ENCODE measurements at regions not wholly inside any gene's neighbourhood (a gene's known extent, or its start where the extent isn't known, plus 50 kb on each side); places are given as distances from the start of the nearest gene placed in this dataset.

DNA sequence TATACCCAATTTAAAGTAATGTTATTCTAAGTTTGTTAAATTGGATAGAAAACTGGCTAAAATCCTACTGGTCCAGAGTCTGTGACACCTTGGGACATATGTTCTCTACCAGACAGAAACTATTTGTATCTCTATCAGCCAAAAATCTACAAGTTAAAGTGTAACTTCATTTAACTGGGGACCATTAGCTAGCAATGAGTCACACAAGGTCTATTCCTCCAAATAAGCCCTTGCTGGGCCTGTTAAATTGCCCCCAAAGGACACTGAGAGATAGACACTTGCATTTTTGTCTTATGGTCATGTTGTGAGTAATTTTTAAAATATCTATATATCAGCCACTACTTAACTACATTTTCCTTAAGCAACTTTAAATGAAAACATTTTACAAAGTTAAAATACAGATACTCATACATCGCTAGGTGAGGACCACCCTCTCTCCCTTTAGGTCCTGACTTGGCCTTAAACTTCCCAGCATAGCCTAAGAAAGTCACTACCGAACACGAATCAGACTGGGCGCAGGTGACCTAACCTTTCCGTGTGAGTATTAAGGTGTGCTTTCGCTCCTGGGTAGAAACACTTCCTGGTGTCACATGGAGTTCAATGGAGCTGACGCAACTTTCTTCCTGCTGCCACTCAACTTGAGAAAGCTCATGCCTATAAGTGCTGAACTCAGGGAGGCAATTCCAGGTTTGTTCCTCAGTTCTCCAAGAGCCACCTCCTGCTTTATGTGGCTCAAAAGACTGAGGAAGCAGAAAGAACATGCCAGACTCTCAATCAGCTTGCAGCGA lies 249.1 kb downstream of the DIRAS2 start:
- no TSS peak for BruUV-seq (replicated peaks)
- ATAC-seq (no peak), DNase-seq (ENCODE audit: low read depth, low spot score) (no peak)
- ChIA-PET RAD21 (ENCODE audit: low non-redundant PET in 1 of 2, low total read pairs in 2 of 2, uncharacterized antibody in 2 of 2, unreplicated experiment in 2 of 2) (no interaction called here), CTCF (no interaction called here), POLR2A (no interaction called here)
- H3K4me1 ChIP-seq (ENCODE audit: control insufficient read depth in 1 of 2, insufficient read depth in 2 of 2, low read length in 2 of 2) = no peaks in the 10 kb centered on the region
- 0 out of 2 replicates have a peak, but pooled peaks cover 3% of the 10 kb centered on the region for H3K27me3 ChIP-seq (ENCODE audit: insufficient read depth, low read length)
- no peak overlapping the region for H3K27ac ChIP-seq (ENCODE audit: low read depth, low read length)
- no peaks in the 10 kb centered on the region for H3K79me2 ChIP-seq (ENCODE audit: insufficient read depth, low read length)
- H3K9ac ChIP-seq (ENCODE audit: low read length) = no peak overlapping the region
- TF ChIP-seq, protein P1, sequence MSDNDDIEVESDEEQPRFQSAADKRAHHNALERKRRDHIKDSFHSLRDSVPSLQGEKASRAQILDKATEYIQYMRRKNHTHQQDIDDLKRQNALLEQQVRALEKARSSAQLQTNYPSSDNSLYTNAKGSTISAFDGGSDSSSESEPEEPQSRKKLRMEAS (IDR thresholded peaks at IDR 0.05) = no peak
- TF ChIP-seq POLR2A (IDR thresholded peaks at IDR 0.05; ENCODE audit: borderline replicate concordance, extremely low read depth, insufficient read depth, insufficient read length) (no peak), CBX3 (IDR thresholded peaks at IDR 0.05; ENCODE audit: low read depth) (no peak), CEBPB (IDR thresholded peaks at IDR 0.05; ENCODE audit: low read depth) (no peak), SRF (IDR thresholded peaks at IDR 0.05; ENCODE audit: low read depth) (no peak), EZH2phosphoT487 (IDR thresholded peaks at IDR 0.05; ENCODE audit: borderline replicate concordance) (no peak), JUND (IDR thresholded peaks at IDR 0.05) (no peak), FOSL1 (IDR thresholded peaks at IDR 0.05; ENCODE audit: low read depth) (no peak), POLR2AphosphoS5 (IDR thresholded peaks at IDR 0.05; ENCODE audit: low read depth, low read length) (no peak), EZH2 (IDR thresholded peaks at IDR 0.05) (no peak), YY1 (IDR thresholded peaks at IDR 0.05; ENCODE audit: extremely low read depth, insufficient replicate concordance, low read depth, low read length) (no peak), ELF1 (IDR thresholded peaks at IDR 0.05; ENCODE audit: borderline replicate concordance, low read depth) (no peak), SIN3A (IDR thresholded peaks at IDR 0.05; ENCODE audit: low read depth) (no peak)
- H3K36me3 ChIP-seq (ENCODE audit: control insufficient read depth in 1 of 2, insufficient read depth in 2 of 2, low read length in 2 of 2) = no peaks in the 10 kb centered on the region
- H4K20me1 ChIP-seq (ENCODE audit: insufficient read depth) = no peaks in the 10 kb centered on the region
- H3K4me2 ChIP-seq (ENCODE audit: low read length) = no peak overlapping the region
- no peaks in the 10 kb centered on the region for H3K9me2 ChIP-seq (ENCODE audit: insufficient read depth)
- intact Hi-C loops (cut with micrococcal nuclease) = no loop called here
- H2AFZ ChIP-seq (ENCODE audit: low read depth, low read length, poor library complexity, severe bottlenecking) = no peak overlapping the region
- H3K4me3 ChIP-seq (replicated peaks in 1 of 2; ENCODE audit: low read depth in 1 of 2, low read length in 2 of 2) = no peak overlapping the region
- no peaks in the 10 kb centered on the region for H3K9me3 ChIP-seq (ENCODE audit: control insufficient read depth in 1 of 2, insufficient read depth in 1 of 2, low read depth in 1 of 2, low read length in 2 of 2)
